MM.1S (cell line): ENCODE measurements at regions not wholly inside any gene's neighbourhood (a gene's known extent, or its start where the extent isn't known, plus 50 kb on each side); places are given as distances from the start of the nearest gene placed in this dataset.

Experiments
- DNase-seq: peaks from one replicate; pipeline ENCODE4 v3.0.0-alpha.2; 2015
- H2AFZ ChIP-seq: fragments of 300-600 bp; sonication (generic); 2 replicates; pipeline ENCODE4 v1.6.0; 2016; ENCODE audit warnings: antibody characterized with exemption, low read length
- H3F3A ChIP-seq: fragments of 300-600 bp; sonication (generic); 2 replicates; pipeline ENCODE4 v1.6.1; 2016; ENCODE audit warnings: mild to moderate bottlenecking, antibody characterized with exemption, low read length, moderate library complexity, mixed read lengths; ENCODE audit not compliant: insufficient read depth
- H3K27ac ChIP-seq: fragments of 300-600 bp; sonication (generic); 2 replicates; pipeline ENCODE4 v1.5.1; 2016; ENCODE audit warnings: mild to moderate bottlenecking, low read length
- H3K27me3 ChIP-seq: fragments of 300-600 bp; sonication (generic); replicated peaks from 2 replicates; pipeline ENCODE4 v1.6.0; 2016; ENCODE audit warnings: low read length; ENCODE audit not compliant: insufficient read depth
- H3K36me3 ChIP-seq: fragments of 300-600 bp; sonication (generic); replicated peaks from 2 replicates; pipeline ENCODE4 v1.6.1; 2016; ENCODE audit warnings: mild to moderate bottlenecking, low read length, mixed read lengths; ENCODE audit not compliant: insufficient read depth
- H3K4me1 ChIP-seq: fragments of 300-600 bp; sonication (generic); 2 replicates; pipeline ENCODE4 v1.6.1; 2016; ENCODE audit warnings: low read length, mixed read lengths
- H3K4me2 ChIP-seq: fragments of 300-600 bp; sonication (generic); 2 replicates; pipeline ENCODE4 v1.6.0; 2016; ENCODE audit warnings: low read depth, low read length
- H3K4me3 ChIP-seq: fragments of 300-600 bp; sonication (generic); 2 replicates; pipeline ENCODE4 v1.5.1; 2016; ENCODE audit warnings: low read length, mixed read lengths
- H3K79me2 ChIP-seq: fragments of 300-600 bp; sonication (generic); 2 replicates; pipeline ENCODE4 v1.6.1; 2016; ENCODE audit warnings: mixed run types, low read length, mixed read lengths
- H3K9ac ChIP-seq: fragments of 300-600 bp; sonication (generic); 2 replicates; pipeline ENCODE4 v1.6.1; 2016; ENCODE audit warnings: low read length, mixed read lengths
- H3K9me2 ChIP-seq: fragments of 300-600 bp; sonication (generic); replicated peaks from 2 replicates; pipeline ENCODE4 v1.6.1; 2016; ENCODE audit warnings: mild to moderate bottlenecking, low read length, mixed read lengths; ENCODE audit not compliant: insufficient read depth
- H3K9me3 ChIP-seq: fragments of 300-600 bp; sonication (generic); replicated peaks from 2 replicates; pipeline ENCODE4 v1.6.1; 2016; ENCODE audit warnings: mild to moderate bottlenecking, low read length, mixed read lengths; ENCODE audit not compliant: insufficient read depth
- H4K20me1 ChIP-seq: fragments of 300-600 bp; sonication (generic); 2 replicates; pipeline ENCODE4 v1.6.1; 2016; ENCODE audit warnings: mild to moderate bottlenecking, low read length, moderate library complexity, mixed read lengths; ENCODE audit not compliant: insufficient read depth
- CTCF ChIP-seq: fragments of 300-600 bp; sonication (generic); IDR thresholded peaks from 2 replicates; pipeline ENCODE4 v1.5.1; 2016; ENCODE audit warnings: antibody characterized with exemption, low read length, mixed read lengths
- EZH2 ChIP-seq: fragments of 300-600 bp; sonication (generic); optimal IDR thresholded peaks from 2 replicates; pipeline ENCODE3; 2017; ENCODE audit warnings: low read depth, mild to moderate bottlenecking, antibody characterized with exemption, low read length, mixed read lengths
- EZH2phosphoT487 ChIP-seq: fragments of 300-600 bp; sonication (generic); IDR thresholded peaks from 2 replicates; pipeline ENCODE4 v1.6.1; 2018; ENCODE audit warnings: antibody characterized with exemption, low read length

GRCh38 chr12:127249428-127249827 is 1017.5 kb upstream of the TMEM132C start:
- Histone ChIP-seq H3K79me2 (no peaks in the 10 kb centered on the region), H3K36me3 (no peaks in the 10 kb centered on the region), H4K20me1 (no peaks in the 10 kb centered on the region), H3K9me3 (no peaks in the 10 kb centered on the region), H3K4me3 (no peak overlapping the region), H3K9ac (no peak overlapping the region), H3F3A (no peaks in the 10 kb centered on the region), H3K9me2 (no peaks in the 10 kb centered on the region), H3K4me1 (no peaks in the 10 kb centered on the region), H2AFZ (no peak overlapping the region), H3K4me2 (no peak overlapping the region), H3K27me3 (no peaks in the 10 kb centered on the region), H3K27ac (no peak overlapping the region)
- no peak for TF ChIP-seq EZH2
- TF ChIP-seq EZH2phosphoT487: no peak
- no peak for TF ChIP-seq CTCF
- no peak for DNase-seq

- Histone ChIP-seq H3F3A (no peaks in the 10 kb centered on the region), H3K9ac (no peak overlapping the region), H3K4me1 (no peaks in the 10 kb centered on the region), H3K9me2 (no peaks in the 10 kb centered on the region), H2AFZ (no peak overlapping the region), H3K9me3 (no peaks in the 10 kb centered on the region), H3K27me3 (no peaks in the 10 kb centered on the region), H3K36me3 (no peaks in the 10 kb centered on the region), H3K4me2 (no peak overlapping the region), H4K20me1 (no peaks in the 10 kb centered on the region), H3K27ac (no peak overlapping the region), H3K4me3 (no peak overlapping the region), H3K79me2 (no peaks in the 10 kb centered on the region)
- no peak for DNase-seq
- TF ChIP-seq EZH2: no peak
- no peak for TF ChIP-seq CTCF
- no peak for TF ChIP-seq EZH2phosphoT487
Observed at GRCh38 chr12:127253797-127254327, 1013.1 kb upstream of the TMEM132C start.

DNA sequence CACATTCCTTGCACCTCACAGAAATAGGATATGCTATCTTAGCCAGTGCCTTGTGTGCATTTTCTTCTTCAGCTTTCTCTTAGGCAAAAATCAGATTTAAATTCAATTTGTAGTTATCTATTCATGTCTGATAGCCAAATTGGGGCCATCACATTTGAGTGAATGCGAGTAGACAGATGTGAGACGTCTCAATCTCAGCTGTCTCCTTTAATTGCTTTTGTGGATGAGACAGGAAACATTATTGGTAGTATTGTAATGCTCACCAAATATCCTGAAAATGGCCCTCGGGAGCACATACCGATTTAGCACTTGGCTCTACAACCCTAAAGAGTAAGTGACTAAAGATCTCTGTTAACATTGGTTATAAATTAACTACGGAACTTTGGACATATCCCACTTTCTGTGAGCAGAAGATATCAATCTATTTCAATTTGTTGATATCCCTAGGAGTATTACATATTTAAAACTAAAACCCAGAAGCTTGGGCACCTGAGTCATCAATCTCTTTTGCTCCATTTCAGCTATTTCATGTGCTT is 1012.5 kb upstream of the TMEM132C start:
- Histone ChIP-seq H3K9me3 (no peaks in the 10 kb centered on the region), H3K9me2 (no peaks in the 10 kb centered on the region), H3K79me2 (no peaks in the 10 kb centered on the region), H3K4me2 (no peak overlapping the region), H3K27ac (no peak overlapping the region), H3K27me3 (no peaks in the 10 kb centered on the region), H3F3A (no peaks in the 10 kb centered on the region), H2AFZ (no peak overlapping the region), H3K4me1 (no peaks in the 10 kb centered on the region), H4K20me1 (no peaks in the 10 kb centered on the region), H3K4me3 (no peak overlapping the region), H3K9ac (no peak overlapping the region), H3K36me3 (no peaks in the 10 kb centered on the region)
- DNase-seq: no peak
- no peak for TF ChIP-seq EZH2phosphoT487
- TF ChIP-seq CTCF: no peak
- TF ChIP-seq EZH2: no peak
